IMR-90 (cell line): ENCODE measurements at regions not wholly inside any gene's neighbourhood (a gene's known extent, or its start where the extent isn't known, plus 50 kb on each side); places are given as distances from the start of the nearest gene placed in this dataset.

ENCODE experiments used
- ATAC-seq: fragments of 200-7000 bp; cut with Tn5 transposase; 2 replicates; pipeline ENCODE4 v1.9.1; 2020; ENCODE audit warnings: low read depth, mild to moderate bottlenecking, moderate library complexity
- BruUV-seq: library from RNA; stranded (reverse); fragments of 400-500 nt; replicated peaks from 2 replicates; lab custom pipeline; 2021; lab: Mats Ljungman, UMichigan
- CTCF ChIA-PET: fragments of 300-600 bp; formaldehyde crosslinking; extraction: SDS; loops from one replicate; lab custom pipeline; 2021; ENCODE audit warnings: antibody characterized with exemption; lab: Yijun Ruan, JAX
- POLR2A ChIA-PET: fragments of 300-600 bp; sonication (Branson Sonifier 250); formaldehyde crosslinking; loops from one replicate; lab custom pipeline; 2022; ENCODE audit warnings: antibody characterized with exemption; ENCODE audit not compliant: unreplicated experiment; lab: Charles Lee
- DNase-seq: peaks from one replicate; pipeline ENCODE4 v3.0.0; 2013
- H2AFZ ChIP-seq: replicated peaks from 2 replicates; pipeline ENCODE3; 2013; ENCODE audit warnings: low read length, mild to moderate bottlenecking; ENCODE audit not compliant: poor library complexity
- H2AK5ac ChIP-seq: 2 replicates; pipeline ENCODE4 v1.6.1; 2013; ENCODE audit warnings: low read depth, low read length, inconsistent platforms
- H2AK9ac ChIP-seq: replicated peaks from 2 replicates; pipeline ENCODE3; 2013; ENCODE audit warnings: mild to moderate bottlenecking, low read depth, low read length, moderate library complexity; ENCODE audit not compliant: poor library complexity
- H2BK120ac ChIP-seq: 2 replicates; pipeline ENCODE4 v1.6.1; 2013; ENCODE audit warnings: low read depth, low read length, inconsistent platforms
- H2BK15ac ChIP-seq: 3 replicates; pipeline ENCODE4 v1.6.1; 2013; ENCODE audit warnings: low read depth, low read length, inconsistent platforms
- H2BK20ac ChIP-seq: 2 replicates; pipeline ENCODE4 v1.6.1; 2013; ENCODE audit warnings: low read depth, mild to moderate bottlenecking, inconsistent platforms, low read length, moderate library complexity
- H2BK5ac ChIP-seq: 2 replicates; pipeline ENCODE4 v1.6.1; 2013; ENCODE audit warnings: mild to moderate bottlenecking, low read depth, low read length, inconsistent platforms; ENCODE audit not compliant: poor library complexity, severe bottlenecking
- H3K14ac ChIP-seq: replicated peaks from 2 replicates; pipeline ENCODE4 v1.6.1; 2013; ENCODE audit warnings: low read depth, low read length, inconsistent platforms
- H3K18ac ChIP-seq: 2 replicates; pipeline ENCODE4 v1.6.1; 2013; ENCODE audit warnings: low read depth, low read length, control low read depth
- H3K23ac ChIP-seq: 2 replicates; pipeline ENCODE4 v1.6.1; 2013; ENCODE audit warnings: low read depth, low read length, inconsistent platforms
- H3K27ac ChIP-seq: 2 replicates; pipeline ENCODE4 v1.5.1; 2013; ENCODE audit warnings: mild to moderate bottlenecking, control low read depth, low read length; ENCODE audit not compliant: insufficient read depth
- H3K27me3 ChIP-seq: 2 replicates; pipeline ENCODE4 v1.6.1; 2013; ENCODE audit warnings: low read length; ENCODE audit not compliant: control insufficient read depth, insufficient read depth
- H3K36me3 ChIP-seq: 2 replicates; pipeline ENCODE4 v1.6.1; 2013; ENCODE audit warnings: low read length, mixed read lengths; ENCODE audit not compliant: control insufficient read depth, insufficient read depth
- H3K4ac ChIP-seq: 2 replicates; pipeline ENCODE4 v1.6.1; 2013; ENCODE audit warnings: low read depth, low read length, inconsistent platforms
- H3K4me1 ChIP-seq: 2 replicates; pipeline ENCODE4 v1.6.1; 2013; ENCODE audit warnings: low read length, mixed read lengths; ENCODE audit not compliant: control insufficient read depth, insufficient read depth
- H3K4me2 ChIP-seq: 2 replicates; pipeline ENCODE4 v1.6.1; 2013; ENCODE audit warnings: low read depth, mild to moderate bottlenecking, control low read depth, low read length, moderate library complexity
- H3K4me3 ChIP-seq: 2 replicates; pipeline ENCODE4 v1.5.1; 2013; ENCODE audit warnings: low read depth, mild to moderate bottlenecking, control low read depth, low read length, moderate library complexity; ENCODE audit not compliant: insufficient read depth
- H3K56ac ChIP-seq: 2 replicates; pipeline ENCODE4 v1.6.1; 2013; ENCODE audit warnings: low read length, inconsistent platforms; ENCODE audit not compliant: insufficient read depth; ENCODE audit errors: extremely low read depth
- H3K79me1 ChIP-seq, 2 experiments: 2 replicates each; pipeline ENCODE4 v1.6.1; 2013; ENCODE audit warnings: low read length in 2 of 2, inconsistent platforms in 1 of 2, low read depth in 1 of 2
- H3K9ac ChIP-seq: 2 replicates; pipeline ENCODE4 v1.6.1; 2013; ENCODE audit warnings: low read depth, low read length, control low read depth
- H3K9me1 ChIP-seq: 2 replicates; pipeline ENCODE4 v1.6.1; 2013; ENCODE audit warnings: low read length, inconsistent platforms; ENCODE audit not compliant: insufficient read depth
- H3K9me3 ChIP-seq: 2 replicates; pipeline ENCODE4 v1.6.1; 2013; ENCODE audit warnings: low read length; ENCODE audit not compliant: control insufficient read depth, insufficient read depth
- H4K20me1 ChIP-seq: 2 replicates; pipeline ENCODE4 v1.6.1; 2013; ENCODE audit warnings: low read length, inconsistent platforms; ENCODE audit not compliant: insufficient read depth
- H4K5ac ChIP-seq: 2 replicates; pipeline ENCODE4 v1.6.1; 2013; ENCODE audit warnings: mild to moderate bottlenecking, low read depth, low read length, control low read depth
- H4K8ac ChIP-seq, 2 experiments: 2 replicates each; pipeline ENCODE4 v1.6.1; 2013; ENCODE audit warnings: low read depth in 2 of 2, low read length in 2 of 2, control low read depth in 1 of 2, inconsistent platforms in 1 of 2
- H4K91ac ChIP-seq: 2 replicates; pipeline ENCODE4 v1.6.1; 2013; ENCODE audit warnings: low read depth, low read length, inconsistent platforms; ENCODE audit not compliant: insufficient read depth
- BHLHE40 ChIP-seq: fragments of 150-350 bp; IDR thresholded peaks from 2 replicates; pipeline ENCODE4 v1.6.1; 2016; ENCODE audit warnings: mild to moderate bottlenecking, low read depth, low read length
- CEBPB ChIP-seq: IDR thresholded peaks from 2 replicates; pipeline ENCODE4 v1.6.1; 2012; ENCODE audit warnings: low read depth, low read length, improper control_type of control experiment
- CHD1 ChIP-seq: IDR thresholded peaks from 2 replicates; pipeline ENCODE4 v1.6.1; 2012; ENCODE audit warnings: low read depth, low read length, improper control_type of control experiment
- FOS ChIP-seq: fragments of 150-350 bp; IDR thresholded peaks from 2 replicates; pipeline ENCODE4 v1.6.1; 2016; ENCODE audit warnings: low read depth, low read length
- MAFK ChIP-seq: IDR thresholded peaks from 2 replicates; pipeline ENCODE4 v1.6.1; 2012; ENCODE audit warnings: low read depth, low read length, improper control_type of control experiment
- MAZ ChIP-seq: IDR thresholded peaks from 2 replicates; pipeline ENCODE4 v1.6.1; 2012; ENCODE audit warnings: low read depth, mild to moderate bottlenecking, low read length, improper control_type of control experiment, moderate library complexity, borderline replicate concordance
- MXI1 ChIP-seq: IDR thresholded peaks from 2 replicates; pipeline ENCODE4 v1.6.1; 2012; ENCODE audit warnings: low read depth, mild to moderate bottlenecking, low read length, moderate library complexity, borderline replicate concordance
- POLR2A ChIP-seq: IDR thresholded peaks from 2 replicates; pipeline ENCODE4 v1.6.1; 2012; ENCODE audit warnings: mild to moderate bottlenecking, low read depth, low read length
- USF2 ChIP-seq: fragments of 150-350 bp; IDR thresholded peaks from 2 replicates; pipeline ENCODE4 v1.6.1; 2017; ENCODE audit warnings: mild to moderate bottlenecking, antibody characterized with exemption, low read length, low read depth
- WGBS, 2 experiments: methylation state at CpG; one replicate each; pipeline versions ENCODE4 v1.1.5 to v1.1.7; 2013; ENCODE audit warnings: missing lambda C conversion rate in 2 of 2; ENCODE audit not compliant: insufficient read length in 1 of 2; ENCODE audit errors: extremely low coverage in 2 of 2; 5-methylcytosine and 5-hydroxymethylcytosine counted together
- dilution Hi-C: fragments of 300-500 bp; cut with HindIII; formaldehyde crosslinking; loops from one replicate; pipeline ENCODE4 v1.14.3; 2018; ENCODE audit warnings: low sequenced_read_pairs; ENCODE audit not compliant: unreplicated experiment
- in situ Hi-C: fragments of 300-500 bp; cut with MboI; formaldehyde crosslinking; loops from 3 replicates; pipeline ENCODE4 v1.14.3; 2019; ENCODE audit warnings: low sequenced_read_pairs, inconsistent platforms, mixed read lengths
- intact Hi-C: fragments of 100-400 bp; cut with micrococcal nuclease; formaldehyde crosslinking; loops from 2 replicates; pipeline ENCODE4 v1.10.0; 2022

- no peaks in the 10 kb centered on the region for H3K36me3 ChIP-seq
- H2AFZ ChIP-seq: peak overlapping the region; percentile 1
- H3K4me2 ChIP-seq: no peak overlapping the region
- dilution Hi-C loops: no loop called here
- 92% methylated on average over 18 of the region's 22 CpGs; no CpG with 5 or more reads in 1 of the 2 experiments for WGBS, 2 experiments
- DNase-seq: no peak
- H3K18ac ChIP-seq: no peak overlapping the region
- TF ChIP-seq MAZ (no peak), BHLHE40 (no peak), MAFK (no peak), CEBPB (no peak), MXI1 (no peak), FOS (no peak), POLR2A (no peak), CHD1 (no peak), USF2 (no peak)
- BruUV-seq: no TSS peak
- peak overlapping the region; percentile 50 for H2AK5ac ChIP-seq
- no peak overlapping the region for H3K27ac ChIP-seq
- ATAC-seq: no peak
- peak overlapping the region; percentile 57 for H3K14ac ChIP-seq
- H2BK120ac ChIP-seq: peak overlapping the region; percentile 26; the same call in 1 of the 2 replicates
- H2BK15ac ChIP-seq: peak overlapping the region; percentile 26; the same call in 1 of the 3 replicates
- no peak overlapping the region for H3K4me3 ChIP-seq
- H3K4ac ChIP-seq: peak overlapping the region; percentile 44
- in situ Hi-C loops: loop anchor here (25.0 kb wide), 1 partner anchor 544 kb away; the partner anchor contains the start of gene CHSY1
- no peak overlapping the region for H2BK20ac ChIP-seq
- H3K9me1 ChIP-seq: peaks cover 31% of the 10 kb centered on the region
- H3K79me1 ChIP-seq: 0 out of 4 replicates have a peak, but pooled peaks cover 0 to 4% of the 10 kb centered on the region in 2 experiments
- H4K8ac ChIP-seq: no peak overlapping the region
- ChIA-PET POLR2A (no interaction called here), CTCF (interaction anchor here (0.6 kb wide), 1 partner anchor 30 kb away, joined by 3 read pairs; no protein-coding TSS in a partner anchor)
- no peak overlapping the region for H4K5ac ChIP-seq
- intact Hi-C loops: no loop called here
- no peak overlapping the region for H3K23ac ChIP-seq
- no peaks in the 10 kb centered on the region for H3K27me3 ChIP-seq
- H2AK9ac ChIP-seq: peak overlapping the region; percentile 28
- H2BK5ac ChIP-seq: no peak overlapping the region
- peak overlapping the region; percentile 44 for H4K91ac ChIP-seq
- peaks cover 22% of the 10 kb centered on the region for H3K4me1 ChIP-seq
- H3K9me3 ChIP-seq: no peaks in the 10 kb centered on the region
- H3K9ac ChIP-seq: no peak overlapping the region
- H4K20me1 ChIP-seq: peaks cover 8% of the 10 kb centered on the region
- H3K56ac ChIP-seq: no peak overlapping the region
Measured at GRCh38 chr15:100718075-100718980, 115.9 kb downstream of the ASB7 start.
